ENCODE measurements at regions not wholly inside any gene's neighbourhood (a gene's known extent, or its start where the extent isn't known, plus 50 kb on each side); places are given as distances from the start of the nearest gene placed in this dataset.
"Not testable (repeated sequence)": the region's sequence is repeated elsewhere in the genome, so short reads cannot be mapped to it uniquely, and the experiment has no call there.

- DNase-seq, result no peak
Observed at GRCh38 chr9:118665226-118665919, 703.9 kb downstream of the BRINP1 start.

DNA sequence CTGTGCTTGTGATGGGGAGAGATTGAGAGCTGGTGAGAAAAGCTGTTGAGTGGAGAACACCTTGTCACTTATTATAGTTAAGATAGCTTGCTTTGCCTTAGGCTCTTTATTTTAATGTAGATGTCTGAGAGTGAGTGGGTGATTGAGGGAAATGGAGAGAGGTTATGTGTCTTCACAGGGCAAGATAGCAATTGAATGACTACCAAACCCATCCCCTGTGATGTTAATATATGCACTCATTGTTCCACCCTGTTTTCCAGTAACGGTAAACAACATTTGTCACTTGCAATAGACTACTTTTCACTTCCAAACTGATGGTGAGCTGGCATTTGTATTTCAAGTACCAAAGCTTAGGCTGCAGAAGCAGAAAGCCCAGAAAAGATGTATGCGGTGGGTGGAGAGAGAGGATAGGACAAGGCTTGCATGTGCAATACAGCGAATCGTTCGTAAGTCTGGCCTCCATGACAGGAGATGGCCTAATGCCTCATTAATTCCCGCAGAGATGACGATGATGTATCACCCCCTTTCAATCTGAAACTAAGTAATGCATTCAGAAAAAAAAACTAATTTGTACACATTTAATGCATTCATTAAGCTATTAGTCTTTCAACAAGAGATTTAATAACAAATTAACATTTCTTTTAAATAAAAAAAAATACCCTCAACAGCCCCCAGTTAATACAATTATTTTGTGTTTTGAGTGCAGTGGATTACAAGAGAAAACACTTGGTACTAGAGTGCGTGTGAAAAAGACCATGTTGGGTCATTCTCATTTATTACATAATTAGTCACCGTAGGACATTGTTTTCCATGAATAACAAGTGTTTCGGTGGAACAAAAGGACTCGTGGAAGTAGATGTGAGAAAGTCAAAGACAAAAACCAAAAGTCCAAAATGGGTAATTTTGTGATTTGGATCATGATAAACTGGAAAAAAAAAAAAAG is 699.0 kb downstream of the BRINP1 start:
- DNase-seq, result no peak

DNA sequence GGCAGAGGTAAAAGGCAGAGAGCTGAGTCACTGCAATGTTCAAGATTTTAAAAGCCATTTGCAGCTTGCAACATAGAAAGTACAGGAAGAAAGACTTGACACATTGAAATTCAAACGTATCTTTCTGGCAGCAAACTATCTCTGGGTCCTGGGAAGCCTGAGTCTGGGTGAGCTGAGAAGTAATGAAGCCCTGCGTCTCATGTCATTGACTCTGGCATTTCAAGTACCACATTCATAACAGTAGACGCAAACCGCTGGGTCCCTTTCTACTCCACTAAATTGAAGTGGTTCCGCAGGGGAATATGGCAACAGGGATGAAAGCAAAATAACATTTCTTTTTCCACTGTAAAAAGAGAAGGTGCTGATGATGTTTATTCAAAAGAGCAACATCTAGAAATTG is 694.3 kb downstream of the BRINP1 start:
- DNase-seq, result no peak

DNA sequence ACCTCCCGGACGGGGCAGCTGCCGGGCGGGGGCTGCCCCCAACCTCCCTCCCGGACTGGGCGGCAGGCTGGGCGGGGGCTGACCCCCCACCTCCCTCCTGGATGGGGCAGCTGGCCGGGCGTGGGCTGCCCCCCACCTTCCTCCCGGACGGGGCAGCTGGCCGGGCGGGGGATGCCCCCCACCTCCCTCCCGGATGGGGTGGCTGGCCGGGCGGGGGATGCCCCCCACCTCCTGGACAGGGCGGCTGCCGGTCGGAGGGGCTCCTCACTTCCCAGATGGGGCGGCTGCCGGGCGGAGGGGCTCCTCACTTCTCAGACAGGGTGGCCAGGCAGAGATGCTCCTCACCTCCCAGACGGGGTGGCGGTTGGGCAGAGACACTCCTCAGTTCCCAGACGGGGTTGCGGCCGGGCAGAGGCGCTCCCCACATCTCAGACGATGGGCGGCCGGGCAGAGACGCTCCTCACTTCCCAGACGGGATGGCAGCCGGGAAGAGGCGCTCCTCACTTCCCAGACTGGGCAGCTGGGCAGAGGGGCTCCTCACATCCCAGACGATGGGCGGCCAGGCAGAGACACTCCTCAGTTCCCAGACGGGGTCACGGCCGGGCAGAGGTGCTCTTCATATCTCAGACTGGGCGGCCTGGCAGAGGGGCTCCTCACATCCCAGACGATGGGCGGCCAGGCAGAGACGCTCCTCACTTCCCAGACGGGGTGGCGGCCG is 691.1 kb downstream of the BRINP1 start:
- not testable (repeated sequence) for DNase-seq

GRCh38 chr9:118686959-118687358 is 682.3 kb downstream of the BRINP1 start:
- DNase-seq, result no peak

- no peak for DNase-seq
Observed at GRCh38 chr9:118689280-118689679, 680.0 kb downstream of the BRINP1 start.

DNA sequence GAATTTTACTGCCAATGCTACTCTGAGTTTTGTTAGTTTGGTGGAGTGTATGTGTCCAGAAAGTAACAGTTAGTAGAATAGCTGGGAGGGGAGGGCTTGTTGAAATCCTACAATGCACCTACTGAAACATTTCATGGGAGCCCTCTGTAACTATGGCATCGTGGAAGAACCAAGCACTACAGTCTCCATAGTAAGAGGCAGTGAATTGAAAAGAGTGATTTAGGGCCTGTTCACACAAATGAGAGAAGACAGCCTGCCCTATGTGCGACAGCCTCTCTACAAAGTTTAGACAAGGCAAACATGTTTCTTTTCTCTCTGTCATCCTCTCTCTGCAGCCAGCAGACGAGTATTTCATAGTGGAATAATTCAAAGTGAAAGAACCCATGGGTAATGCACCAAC is 676.6 kb downstream of the BRINP1 start:
- no peak for DNase-seq

DNA sequence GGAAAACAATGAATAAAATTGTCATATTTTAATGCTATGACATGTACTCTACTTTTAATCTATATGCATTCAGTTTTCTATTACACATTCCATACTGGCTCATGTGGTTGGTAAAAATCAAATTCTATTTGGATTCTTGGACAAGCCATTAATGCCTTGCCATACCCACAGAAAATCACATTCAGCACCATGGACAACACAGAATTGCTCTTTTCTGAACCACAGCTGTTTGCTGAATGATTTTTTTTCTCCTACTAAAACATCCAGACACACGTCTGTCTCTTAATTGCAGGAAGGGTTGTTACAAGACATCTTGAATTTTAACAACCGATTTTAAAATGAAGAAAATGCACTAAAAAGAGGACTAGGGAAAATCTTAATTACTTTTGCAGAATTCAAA is 675.6 kb downstream of the BRINP1 start:
- DNase-seq, result no peak

DNA sequence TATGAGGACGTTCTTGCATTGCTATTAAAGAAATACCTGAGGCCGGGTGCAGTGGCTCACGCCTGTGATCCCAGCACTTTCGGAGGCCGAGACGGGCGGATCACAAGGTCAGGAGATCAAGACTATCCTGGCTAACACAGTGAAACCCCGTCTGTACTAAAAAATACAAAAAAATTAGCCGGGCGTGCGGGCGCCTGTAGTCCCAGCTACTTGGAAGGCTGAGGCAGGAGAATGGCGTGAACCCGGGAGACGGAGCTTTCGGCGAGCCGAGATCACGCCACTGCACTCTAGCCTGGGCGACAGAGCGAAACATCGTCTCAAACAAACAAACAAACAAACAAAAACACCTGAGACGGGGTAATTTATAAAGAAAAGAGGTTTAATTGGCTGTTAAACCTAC is 674.0 kb downstream of the BRINP1 start:
- DNase-seq, result not testable (repeated sequence)

- no peak for DNase-seq
Observed at GRCh38 chr9:118701985-118702384, 667.2 kb downstream of the BRINP1 start.

DNA sequence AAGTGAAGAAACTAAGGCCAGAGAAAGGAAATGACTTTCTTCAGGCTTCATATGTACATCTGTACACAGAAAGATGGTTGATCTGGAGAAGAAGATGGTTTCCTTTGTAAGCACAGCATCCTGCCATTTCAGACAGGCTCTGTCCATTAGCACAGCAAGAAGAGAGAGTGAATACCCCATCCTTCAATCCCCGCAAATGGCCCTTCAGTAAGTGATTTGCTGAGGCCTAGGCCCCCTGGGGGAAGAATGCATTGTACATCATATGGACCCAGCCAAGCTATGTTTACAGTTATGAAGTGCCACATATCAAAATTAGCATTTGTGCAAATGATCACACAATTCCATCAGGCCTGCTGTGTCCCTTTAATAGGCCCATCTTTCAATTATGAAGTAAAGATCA is 657.4 kb downstream of the BRINP1 start:
- DNase-seq, result no peak

GRCh38 chr9:118721276-118721675 is 648.0 kb downstream of the BRINP1 start:
- DNase-seq, result no peak

DNA sequence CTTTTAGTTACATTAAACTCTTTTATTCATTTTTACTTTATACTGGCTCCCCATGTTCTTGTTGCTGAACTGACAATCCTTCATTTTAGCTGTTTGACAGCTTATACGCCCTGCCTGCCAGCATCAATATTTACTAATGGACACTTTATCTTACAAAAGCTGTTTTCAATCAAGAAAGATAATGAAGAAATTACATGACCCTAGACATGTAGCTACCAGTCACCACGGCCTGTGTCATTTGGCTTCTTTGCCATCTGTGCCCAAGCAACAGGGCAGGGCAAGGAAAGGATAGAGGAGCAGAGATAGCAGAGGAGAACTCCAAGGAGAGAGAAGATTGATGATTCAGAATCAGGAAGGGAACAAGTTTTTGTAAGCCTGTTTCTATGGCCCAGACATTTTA is 647.3 kb downstream of the BRINP1 start:
- no peak for DNase-seq

GRCh38 chr9:118729981-118730380 is 639.3 kb downstream of the BRINP1 start:
- no peak for DNase-seq

- no peak for DNase-seq
Observed at GRCh38 chr9:118732998-118733397, 636.2 kb downstream of the BRINP1 start.

DNA sequence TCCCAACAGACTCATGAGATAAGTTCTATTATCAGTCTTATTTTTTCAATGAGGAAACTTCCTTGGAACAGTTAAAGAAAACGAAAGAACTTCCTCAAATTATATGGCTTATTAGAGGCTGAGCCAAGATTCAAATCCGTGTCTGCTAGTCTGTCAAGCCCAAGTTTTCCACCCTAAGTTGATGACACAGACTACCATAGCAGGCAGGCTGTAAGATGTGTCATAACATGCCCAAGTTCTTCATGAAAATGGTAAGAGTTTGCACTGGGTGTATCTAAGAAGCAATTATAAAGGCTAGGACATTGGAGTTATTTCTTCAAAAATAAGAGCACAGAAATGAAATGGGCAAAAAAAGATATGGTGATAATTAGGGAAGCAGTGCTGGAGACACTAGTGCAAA is 634.5 kb downstream of the BRINP1 start:
- no peak for DNase-seq

- no peak for DNase-seq
Observed at GRCh38 chr9:118736406-118736805, 632.8 kb downstream of the BRINP1 start.

DNA sequence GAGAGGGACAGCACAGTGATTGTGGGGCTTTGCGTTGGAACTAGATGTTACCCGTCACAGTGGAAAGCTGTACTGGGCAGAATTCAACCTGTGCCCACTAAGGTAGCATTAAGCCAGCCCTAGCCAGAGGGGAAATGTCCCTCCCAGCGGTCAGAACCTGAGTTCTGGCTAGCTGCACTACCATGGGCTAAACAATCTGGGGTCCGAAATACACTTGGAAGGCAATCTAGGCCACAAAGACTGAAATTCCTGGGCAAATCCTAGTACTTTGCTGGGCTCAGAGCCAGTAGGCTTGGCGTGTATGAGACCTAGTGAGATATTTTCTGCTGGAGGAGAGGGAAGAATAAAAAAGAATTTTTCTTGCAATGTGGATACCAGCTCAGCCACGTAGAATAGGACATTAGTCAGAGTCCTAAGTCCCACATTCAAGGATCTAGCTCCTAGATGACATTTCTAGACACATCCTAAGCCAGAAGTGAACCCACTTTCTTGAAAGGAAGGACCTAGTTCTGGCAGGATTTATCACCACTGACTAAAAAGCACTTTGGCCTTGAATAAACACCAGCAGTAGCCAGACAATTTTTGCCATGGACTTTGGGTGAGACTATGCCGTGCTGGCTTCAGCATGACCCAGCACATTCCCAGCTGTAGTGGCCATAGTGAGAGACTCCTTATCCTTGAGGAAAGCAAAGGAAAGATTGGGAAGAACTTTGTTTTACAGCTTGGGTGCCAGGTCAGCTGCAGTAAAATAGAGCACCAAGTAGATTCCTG is 618.0 kb downstream of the BRINP1 start:
- no peak for DNase-seq

DNA sequence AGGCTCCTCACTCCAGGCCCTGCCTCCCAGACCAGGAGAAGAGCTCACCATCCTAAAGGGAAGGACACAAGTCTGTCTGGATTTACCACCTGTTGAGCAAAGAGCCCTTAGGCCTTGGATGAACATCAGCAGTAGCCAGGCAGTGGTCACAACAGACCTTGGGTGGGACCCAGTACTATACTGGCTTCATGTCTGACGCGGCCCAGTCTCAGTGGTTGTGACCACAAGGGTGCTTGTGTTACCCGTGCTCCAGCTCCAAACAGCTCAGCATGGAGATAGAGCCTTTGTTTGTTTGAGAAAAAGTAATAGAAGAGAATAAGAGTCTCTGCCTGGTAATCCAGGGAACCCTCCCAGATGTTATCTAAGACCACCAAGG is 617.4 kb downstream of the BRINP1 start:
- no peak for DNase-seq

DNA sequence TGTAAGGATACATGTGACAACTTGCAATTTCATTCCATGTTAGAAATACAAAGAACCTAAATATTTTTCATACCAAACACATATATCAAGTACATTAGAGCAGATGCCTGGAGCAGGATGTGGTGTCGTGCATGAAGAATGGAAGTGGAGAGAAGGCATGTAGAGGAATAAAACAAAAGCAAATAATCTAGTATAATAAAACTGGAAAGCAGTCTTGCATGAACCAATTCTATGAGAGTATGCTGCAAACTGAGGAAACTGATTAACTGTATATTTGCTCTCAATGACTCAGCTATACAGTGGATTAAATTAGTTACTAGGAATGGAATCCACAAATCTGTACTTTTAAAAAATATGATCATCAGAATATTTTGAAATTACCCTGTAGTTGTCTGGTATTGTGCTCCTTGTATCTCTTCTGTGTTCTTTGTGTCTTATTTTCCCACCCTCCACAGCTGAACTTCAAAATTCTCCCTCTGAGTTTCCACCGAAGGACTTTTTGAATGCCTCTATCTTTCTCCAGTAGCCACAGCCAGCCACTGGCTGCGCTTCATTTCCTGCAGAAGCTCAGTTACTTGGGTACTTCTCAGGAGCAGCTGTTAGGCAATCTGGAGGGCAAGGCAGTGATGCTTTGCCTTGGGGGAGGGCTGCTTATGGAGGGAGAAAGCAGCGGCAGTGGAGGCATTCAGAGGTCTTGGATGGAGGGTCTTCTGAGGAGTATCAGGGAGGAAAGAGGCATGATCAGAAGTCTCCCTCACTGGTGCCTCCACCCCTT is 608.0 kb downstream of the BRINP1 start:
- no peak for DNase-seq

DNA sequence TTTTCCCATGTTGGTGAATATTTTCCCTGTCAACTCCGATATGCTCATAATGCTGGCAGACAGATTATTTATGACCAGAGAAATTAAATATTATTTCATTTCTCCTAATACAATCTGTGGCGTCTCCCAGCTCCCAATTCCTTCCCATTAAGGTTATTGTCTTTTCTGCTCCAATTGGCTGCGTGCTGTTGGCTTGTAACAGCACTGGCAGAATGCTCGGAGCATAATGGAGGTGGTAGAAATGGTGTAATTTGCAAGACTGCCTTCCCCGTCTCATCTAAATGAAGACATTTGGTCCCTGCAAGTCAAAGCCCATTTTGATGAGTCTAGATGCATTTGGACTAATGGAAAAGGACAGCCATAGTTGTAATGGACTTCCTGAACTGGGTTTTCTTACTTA is 601.7 kb downstream of the BRINP1 start:
- DNase-seq, result no peak

All from right kidney (tissue), 1 donor.